HepG2 (cell line): ENCODE measurements at regions not wholly inside any gene's neighbourhood (a gene's known extent, or its start where the extent isn't known, plus 50 kb on each side); places are given as distances from the start of the nearest gene placed in this dataset.
A peak's percentile ranks its signal among the peaks of the same experiment; 100 is the strongest.

Experiments
- ATAC-seq: fragments of 200-7000 bp; cut with Tn5 transposase; 3 replicates; pipeline ENCODE4 v1.9.1; 2020; ENCODE audit warnings: mild to moderate bottlenecking, moderate library complexity
- BruUV-seq: library from RNA; stranded (reverse); fragments of 400-500 nt; replicated peaks from 2 replicates; lab custom pipeline; 2021; lab: Mats Ljungman, UMichigan
- CTCF ChIA-PET: fragments of 300-600 bp; formaldehyde crosslinking; extraction: SDS; loops from one replicate; lab custom pipeline; 2021; ENCODE audit warnings: low total read pairs, inconsistent platforms, low intra/inter-chr PET ratio; lab: Yijun Ruan, JAX
- POLR2A ChIA-PET: fragments of 350-600 bp; sonication (Branson Sonifier 250); formaldehyde crosslinking; loops from one replicate; lab custom pipeline; 2020; ENCODE audit warnings: antibody characterized with exemption, inconsistent platforms; lab: Yijun Ruan, JAX
- DNase-seq: peaks from one replicate; pipeline ENCODE4 v3.0.0-alpha.2; 2015; ENCODE audit warnings: low spot score
- FAIRE-seq: peaks from 3 replicates; lab custom pipeline; 2011; peaks lifted over from hg19 to GRCh38; lab: Jason Lieb, UNC
- H2AFZ ChIP-seq: one replicate; pipeline ENCODE4 v1.6.1; 2011; ENCODE audit warnings: low read length, inconsistent platforms
- H3K27ac ChIP-seq: fragments of 300-600 bp; 3 replicates; pipeline ENCODE4 v1.8.0; 2011; ENCODE audit warnings: mixed run types, mild to moderate bottlenecking, mixed read lengths, low read length, inconsistent platforms; ENCODE audit not compliant: insufficient read depth; ENCODE audit errors: extremely low read length
- H3K27me3 ChIP-seq, 2 experiments: fragments of 200-600 bp in 1 of 2; 2 replicates in 1 of 2; 3 replicates in 1 of 2; pipeline versions ENCODE4 v1.6.0 to v1.8.0; 2011; ENCODE audit warnings: low read length in 2 of 2, mild to moderate bottlenecking in 2 of 2, moderate library complexity in 2 of 2, inconsistent platforms in 1 of 2; ENCODE audit not compliant: insufficient read depth in 2 of 2, control insufficient read depth in 1 of 2
- H3K36me3 ChIP-seq, 2 experiments: fragments of 200-600 bp in 1 of 2; replicated peaks in 1 of 2; 2 replicates in 1 of 2; 3 replicates in 1 of 2; pipeline versions ENCODE4 v1.5.1 to v1.8.0; 2011; ENCODE audit warnings: low read length in 2 of 2, inconsistent platforms in 1 of 2; ENCODE audit not compliant: insufficient read depth in 2 of 2, control insufficient read depth in 1 of 2
- H3K4me1 ChIP-seq: 2 replicates; pipeline ENCODE4 v1.5.1; 2012; ENCODE audit warnings: low read length, inconsistent platforms; ENCODE audit not compliant: insufficient read depth
- H3K4me2 ChIP-seq: 2 replicates; pipeline ENCODE4 v1.6.0; 2011; ENCODE audit warnings: low read depth, low read length, inconsistent platforms
- H3K4me3 ChIP-seq, 3 experiments: fragments of 200-600 bp in 1 of 3; sonication (generic), shearing (Covaris generic) in 1 of 3; replicated peaks in 1 of 3; 2 replicates each; pipeline ENCODE4 v1.5.1; 2011 to 2016; ENCODE audit warnings: low read length in 3 of 3, inconsistent platforms in 2 of 3, low read depth in 2 of 3, mild to moderate bottlenecking in 2 of 3, control low read depth in 1 of 3, mixed read lengths in 1 of 3; ENCODE audit not compliant: insufficient read depth in 1 of 3
- H3K79me2 ChIP-seq: one replicate; pipeline ENCODE4 v1.6.1; 2011; ENCODE audit warnings: low read length, inconsistent platforms; ENCODE audit not compliant: insufficient read depth
- H3K9ac ChIP-seq: 2 replicates; pipeline ENCODE4 v1.6.0; 2011; ENCODE audit warnings: mild to moderate bottlenecking, low read depth, low read length, inconsistent platforms; ENCODE audit not compliant: insufficient read depth
- H3K9me3 ChIP-seq: 2 replicates; pipeline ENCODE4 v1.5.1; 2012; ENCODE audit warnings: mild to moderate bottlenecking, low read length
- H4K20me1 ChIP-seq: 2 replicates; pipeline ENCODE4 v1.6.0; 2011; ENCODE audit warnings: inconsistent platforms, mild to moderate bottlenecking, low read length, moderate library complexity; ENCODE audit not compliant: insufficient read depth
- ERF ChIP-seq: IDR thresholded peaks from 2 replicates; pipeline ENCODE4 v1.6.1; 2018; ENCODE audit warnings: missing biosample characterization, missing genetic modification reagents
- HIVEP1 ChIP-seq: sonication (generic); formaldehyde crosslinking; IDR thresholded peaks from 2 replicates; pipeline ENCODE4 v1.4.0; 2020; ENCODE audit warnings: mild to moderate bottlenecking, missing genetic modification reagents
- HNF4A ChIP-seq: sonication (generic); formaldehyde crosslinking; IDR thresholded peaks from 2 replicates; pipeline ENCODE4 v1.4.0; 2020; ENCODE audit warnings: missing genetic modification reagents
- KAT7 ChIP-seq: IDR thresholded peaks from 2 replicates; pipeline ENCODE4 v1.6.1; 2018; ENCODE audit warnings: borderline replicate concordance, missing compliant biosample characterization
- NFIC ChIP-seq: IDR thresholded peaks from 2 replicates; pipeline ENCODE4 v1.6.1; 2012; ENCODE audit warnings: mild to moderate bottlenecking, low read length, inconsistent platforms
- NFYB ChIP-seq: sonication (generic); formaldehyde crosslinking; IDR thresholded peaks from 2 replicates; pipeline ENCODE4 v1.4.0; 2020; ENCODE audit warnings: missing genetic modification reagents
- PITX1 ChIP-seq: sonication (generic); formaldehyde crosslinking; IDR thresholded peaks from 2 replicates; pipeline ENCODE4 v1.5.1; 2020; ENCODE audit warnings: mild to moderate bottlenecking, missing genetic modification reagents
- ZNF598 ChIP-seq: sonication (generic); formaldehyde crosslinking; IDR thresholded peaks from 2 replicates; pipeline ENCODE4 v1.5.1; 2020; ENCODE audit warnings: mild to moderate bottlenecking, missing genetic modification reagents, borderline replicate concordance
- whole genome bisulfite sequencing: methylation state at CpG from one replicate; pipeline ENCODE4 v1.1.6; 2017; ENCODE audit warnings: low lambda C conversion rate; 5-methylcytosine and 5-hydroxymethylcytosine counted together
- in situ Hi-C: cut with HindIII; loops from 2 replicates; pipeline ENCODE4 v1.10.0; 2017; ENCODE audit warnings: low pct_unique_long_range_greater_than_20kb; ENCODE audit not compliant: extremely low pct_ligation_motif_present
- intact Hi-C: fragments of 100-400 bp; cut with micrococcal nuclease; formaldehyde crosslinking; loops from one replicate; pipeline ENCODE4 v1.10.0; 2022; ENCODE audit not compliant: unreplicated experiment

GRCh38 chr13:21901811-21902708 is 231.2 kb downstream of the FGF9 start:
- Histone ChIP-seq H3K79me2 (no peaks in the 10 kb centered on the region), H3K36me3 (no peaks in the 10 kb centered on the region), H3K9me3 (no peaks in the 10 kb centered on the region), H3K27ac (no peak overlapping the region), H3K9ac (no peak overlapping the region), H2AFZ (no peak overlapping the region), H3K4me3 (no peak overlapping the region), H3K4me2 (peak overlapping the region; percentile 43), H3K27me3 (peaks cover 0 to 10% of the 10 kb centered on the region in 2 experiments; a peak in 4 of 5 replicates), H4K20me1 (no peaks in the 10 kb centered on the region), H3K4me1 (peaks cover 29% of the 10 kb centered on the region)
- ChIA-PET CTCF (no interaction called here), POLR2A (no interaction called here)
- no TSS peak for BruUV-seq
- no peak for FAIRE-seq
- peak; percentile 38; the same call in 1 of the 2 replicates for TF ChIP-seq HNF4A (CRISPR knock-in tag)
- no peak for TF ChIP-seq NFIC
- peak; percentile 12 for DNase-seq
- intact Hi-C loops (no loop called here), in situ Hi-C loops (no loop called here)
- 9% methylated on average over 10 of the region's 14 CpGs for WGBS
- ATAC-seq, result peak; percentile 76

- intact Hi-C loops, result no loop called here
- DNase-seq (no peak), ATAC-seq (no peak), FAIRE-seq (no peak)
- no peaks in the 10 kb centered on the region for H4K20me1 ChIP-seq
- no peaks in the 10 kb centered on the region for H3K36me3 ChIP-seq
- no peaks in the 10 kb centered on the region for H3K9me3 ChIP-seq
- ChIA-PET CTCF (no interaction called here), POLR2A (no interaction called here)
- H3K4me3 ChIP-seq, result no peak overlapping the region
- no TSS peak for BruUV-seq
- no peaks in the 10 kb centered on the region for H3K79me2 ChIP-seq
- WGBS, result 33% methylated on average over 8 of the region's 8 CpGs
- H3K27me3 ChIP-seq, result peaks cover 0 to 6% of the 10 kb centered on the region in 2 experiments; a peak in 3 of 5 replicates
- in situ Hi-C loops, result no loop called here
- TF ChIP-seq PITX1 (CRISPR knock-in tag), result no peak
- no peak for TF ChIP-seq NFYB
- TF ChIP-seq KAT7 (CRISPR knock-in tag), result no peak
- TF ChIP-seq ERF (CRISPR knock-in tag), result no peak
- no peak for TF ChIP-seq HIVEP1 (CRISPR knock-in tag)
- no peak for TF ChIP-seq ZNF598 (CRISPR knock-in tag)
- H3K9ac ChIP-seq, result no peak overlapping the region
- H2AFZ ChIP-seq, result no peak overlapping the region
- H3K4me2 ChIP-seq, result no peak overlapping the region
- peaks cover 29% of the 10 kb centered on the region for H3K4me1 ChIP-seq
- no peak overlapping the region for H3K27ac ChIP-seq
Measured at GRCh38 chr13:21902709-21903098, 231.8 kb downstream of the FGF9 start.
